Gastrocnemius medialis (tissue), 4 donors: ENCODE measurements at regions not wholly inside any gene's neighbourhood (a gene's known extent, or its start where the extent isn't known, plus 50 kb on each side); places are given as distances from the start of the nearest gene placed in this dataset.

ENCODE experiments used
- CTCF ChIP-seq, 5 experiments: fragments of 450-650 bp in 3 of 5; fragments of 200-600 bp in 2 of 5; sonication (generic) in 2 of 5; IDR thresholded peaks in 4 of 5; conservative IDR thresholded peaks in 1 of 5; 1 replicate in 4 of 5; 2 replicates in 1 of 5; pipeline ENCODE4 v1.5.1; 2016 to 2019; ENCODE audit warnings: antibody characterized with exemption in 5 of 5, mild to moderate bottlenecking in 3 of 5, moderate library complexity in 3 of 5
- POLR2A ChIP-seq, 2 donors: fragments of 450-650 bp; IDR thresholded peaks; one replicate each; pipeline ENCODE4 v1.6.1; 2017; ENCODE audit warnings: antibody characterized with exemption in 2 of 2, mild to moderate bottlenecking in 2 of 2, moderate library complexity in 2 of 2

GRCh38 chr13:34064456-34065205 lies 246.7 kb downstream of the RFC3 start:
- TF ChIP-seq CTCF (IDR thresholded peaks at IDR 0.05 in 4 of 5, conservative IDR thresholded peaks at IDR 0.05 in 1 of 5) (no peak), POLR2A (IDR thresholded peaks at IDR 0.05) (no peak)
